Activated naive CD8-positive, alpha-beta T cell treated with anti-CD3 and anti-CD28 coated beads, Interleukin-2, amount 10 ng/mL, durations not matched to agents 7 days and 5 days (primary cell): ENCODE measurements at regions not wholly inside any gene's neighbourhood (a gene's known extent, or its start where the extent isn't known, plus 50 kb on each side); places are given as distances from the start of the nearest gene placed in this dataset.

Experiments
- ATAC-seq: fragments of 150-1000 bp; cut with Tn5 transposase; one replicate; pipeline ENCODE4 v1.10.0; 2021; ENCODE audit warnings: low read depth, moderate library complexity
- POLR2A ChIA-PET: fragments of 350-600 bp; sonication (Branson Sonifier 250); formaldehyde crosslinking; loops from one replicate; lab custom pipeline; 2021; ENCODE audit warnings: antibody characterized with exemption; lab: Charles Lee
- DNase-seq: peaks from one replicate; pipeline ENCODE4 v3.0.0; 2021
- H3K27ac Mint-ChIP-seq: one replicate; pipeline ENCODE4 v1.8.0; 2022; ENCODE audit warnings: mild to moderate bottlenecking, mixed read lengths
- H3K27me3 Mint-ChIP-seq: one replicate; pipeline ENCODE4 v1.8.0; 2022; ENCODE audit warnings: mild to moderate bottlenecking, moderate library complexity, mixed read lengths
- H3K36me3 Mint-ChIP-seq: one replicate; pipeline ENCODE4 v1.8.0; 2021; ENCODE audit warnings: mild to moderate bottlenecking, mixed read lengths
- H3K4me1 Mint-ChIP-seq: one replicate; pipeline ENCODE4 v1.8.0; 2021; ENCODE audit warnings: mixed read lengths
- H3K4me3 Mint-ChIP-seq: one replicate; pipeline ENCODE4 v1.8.0; 2022; ENCODE audit warnings: mild to moderate bottlenecking, moderate library complexity, mixed read lengths
- H3K9me3 Mint-ChIP-seq: one replicate; pipeline ENCODE4 v1.8.0; 2021; ENCODE audit warnings: mixed read lengths

- ATAC-seq (no peak), DNase-seq (no peak)
- POLR2A ChIA-PET = no interaction called here
- peaks cover 2% of the 10 kb centered on the region for H3K36me3 Mint-ChIP-seq
- H3K9me3 Mint-ChIP-seq = no peaks in the 10 kb centered on the region
- H3K4me1 Mint-ChIP-seq = peaks cover 10% of the 10 kb centered on the region
- peaks cover 48% of the 10 kb centered on the region for H3K27me3 Mint-ChIP-seq
- no peak overlapping the region for H3K27ac Mint-ChIP-seq
- no peak overlapping the region for H3K4me3 Mint-ChIP-seq
Measured at GRCh38 chr18:46329736-46330246, 225.6 kb downstream of the HAUS1 start.

GRCh38 chr18:46331316-46331715, 227.1 kb downstream of the HAUS1 start:
- DNase-seq (no peak), ATAC-seq (no peak)
- H3K4me1 Mint-ChIP-seq = peaks cover 23% of the 10 kb centered on the region
- H3K36me3 Mint-ChIP-seq = peaks cover 3% of the 10 kb centered on the region
- no peak overlapping the region for H3K4me3 Mint-ChIP-seq
- H3K27me3 Mint-ChIP-seq = peaks cover 61% of the 10 kb centered on the region
- H3K27ac Mint-ChIP-seq = no peak overlapping the region
- POLR2A ChIA-PET = no interaction called here
- no peaks in the 10 kb centered on the region for H3K9me3 Mint-ChIP-seq

- DNase-seq (no peak), ATAC-seq (no peak)
- peaks cover 31% of the 10 kb centered on the region for H3K4me1 Mint-ChIP-seq
- POLR2A ChIA-PET = no interaction called here
- H3K9me3 Mint-ChIP-seq = no peaks in the 10 kb centered on the region
- no peak overlapping the region for H3K27ac Mint-ChIP-seq
- no peak overlapping the region for H3K4me3 Mint-ChIP-seq
- peaks cover 3% of the 10 kb centered on the region for H3K36me3 Mint-ChIP-seq
- H3K27me3 Mint-ChIP-seq = peaks cover 71% of the 10 kb centered on the region
Measured at GRCh38 chr18:46332286-46332801, 228.2 kb downstream of the HAUS1 start.

GRCh38 chr18:46332921-46333341, 228.7 kb downstream of the HAUS1 start:
- peak overlapping the region; percentile 76 for H3K4me3 Mint-ChIP-seq
- no peaks in the 10 kb centered on the region for H3K9me3 Mint-ChIP-seq
- no peak for ATAC-seq
- H3K27me3 Mint-ChIP-seq = peaks cover 75% of the 10 kb centered on the region
- DNase-seq = no peak
- H3K36me3 Mint-ChIP-seq = peaks cover 3% of the 10 kb centered on the region
- no peak overlapping the region for H3K27ac Mint-ChIP-seq
- POLR2A ChIA-PET = no interaction called here
- peaks cover 34% of the 10 kb centered on the region for H3K4me1 Mint-ChIP-seq

DNA sequence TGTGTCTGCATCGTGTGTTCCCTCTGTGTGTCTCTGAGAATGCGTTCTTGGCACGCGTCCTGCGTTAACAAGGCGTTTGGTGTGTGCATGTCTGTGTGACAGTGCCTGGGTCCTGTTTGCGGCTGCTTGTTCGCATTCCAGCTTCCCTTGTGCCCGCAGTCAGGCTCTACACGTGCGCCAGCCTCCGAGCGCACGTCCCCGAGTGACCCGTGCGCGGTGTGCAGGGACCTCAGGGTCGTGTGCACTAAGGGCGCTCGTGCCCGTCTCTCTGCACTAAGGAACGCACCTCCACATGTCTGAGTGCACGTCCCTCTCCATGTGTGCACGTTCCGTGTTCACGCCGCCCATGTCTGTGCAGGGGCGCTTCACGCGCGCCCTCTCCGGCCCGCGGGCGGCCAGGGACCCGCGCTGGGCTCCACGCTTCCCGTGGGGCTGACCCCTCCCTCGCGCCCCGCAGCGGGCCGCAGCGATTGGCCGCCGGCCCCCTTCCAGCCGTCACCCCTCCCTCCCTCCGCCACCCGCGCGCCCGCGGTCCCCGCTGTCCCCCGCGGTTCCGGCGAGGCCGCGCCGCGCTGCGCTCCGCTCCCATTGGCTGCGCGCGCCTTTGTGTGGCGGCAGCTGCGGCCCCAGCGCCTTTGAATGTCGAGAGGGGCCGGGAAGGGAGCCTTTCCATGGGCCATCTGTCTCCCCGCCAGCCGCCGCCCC, 229.4 kb downstream of the HAUS1 start:
- peak; percentile 64 for DNase-seq
- Mint-ChIP-seq H3K9me3 (no peaks in the 10 kb centered on the region), H3K27ac (no peak overlapping the region), H3K4me1 (peaks cover 41% of the 10 kb centered on the region), H3K4me3 (peak overlapping the region; percentile 76), H3K36me3 (peaks cover 3% of the 10 kb centered on the region), H3K27me3 (peaks cover 75% of the 10 kb centered on the region)
- POLR2A ChIA-PET = interaction anchor here (1.1 kb wide), 1 partner anchor 9 kb away, joined by 3 read pairs; no protein-coding TSS in a partner anchor
- ATAC-seq = peak; percentile 61

- Mint-ChIP-seq H3K27ac (peak overlapping the region; percentile 83), H3K27me3 (peaks cover 65% of the 10 kb centered on the region), H3K9me3 (no peaks in the 10 kb centered on the region), H3K4me3 (peak overlapping the region; percentile 94), H3K36me3 (peaks cover 4% of the 10 kb centered on the region), H3K4me1 (peaks cover 49% of the 10 kb centered on the region)
- POLR2A ChIA-PET = interaction anchor here (0.7 to 0.8 kb wide), 3 partner anchors 9 to 72 kb away, joined by 3 to 5 read pairs (median 4); no protein-coding TSS in a partner anchor
- ATAC-seq = no peak
- peak; percentile 50 for DNase-seq
Measured at GRCh38 chr18:46334868-46335281, 230.7 kb downstream of the HAUS1 start.

GRCh38 chr18:46335534-46336101, 231.4 kb downstream of the HAUS1 start:
- H3K4me3 Mint-ChIP-seq = peak overlapping the region; percentile 94
- ATAC-seq (no peak), DNase-seq (peak; percentile 24)
- H3K27me3 Mint-ChIP-seq = peaks cover 60% of the 10 kb centered on the region
- POLR2A ChIA-PET = interaction anchor here (0.8 to 1.4 kb wide), 2 partner anchors 8 to 9 kb away, joined by 3 read pairs; no protein-coding TSS in a partner anchor
- peaks cover 4% of the 10 kb centered on the region for H3K36me3 Mint-ChIP-seq
- H3K4me1 Mint-ChIP-seq = peaks cover 49% of the 10 kb centered on the region
- H3K9me3 Mint-ChIP-seq = no peaks in the 10 kb centered on the region
- H3K27ac Mint-ChIP-seq = no peak overlapping the region

DNA sequence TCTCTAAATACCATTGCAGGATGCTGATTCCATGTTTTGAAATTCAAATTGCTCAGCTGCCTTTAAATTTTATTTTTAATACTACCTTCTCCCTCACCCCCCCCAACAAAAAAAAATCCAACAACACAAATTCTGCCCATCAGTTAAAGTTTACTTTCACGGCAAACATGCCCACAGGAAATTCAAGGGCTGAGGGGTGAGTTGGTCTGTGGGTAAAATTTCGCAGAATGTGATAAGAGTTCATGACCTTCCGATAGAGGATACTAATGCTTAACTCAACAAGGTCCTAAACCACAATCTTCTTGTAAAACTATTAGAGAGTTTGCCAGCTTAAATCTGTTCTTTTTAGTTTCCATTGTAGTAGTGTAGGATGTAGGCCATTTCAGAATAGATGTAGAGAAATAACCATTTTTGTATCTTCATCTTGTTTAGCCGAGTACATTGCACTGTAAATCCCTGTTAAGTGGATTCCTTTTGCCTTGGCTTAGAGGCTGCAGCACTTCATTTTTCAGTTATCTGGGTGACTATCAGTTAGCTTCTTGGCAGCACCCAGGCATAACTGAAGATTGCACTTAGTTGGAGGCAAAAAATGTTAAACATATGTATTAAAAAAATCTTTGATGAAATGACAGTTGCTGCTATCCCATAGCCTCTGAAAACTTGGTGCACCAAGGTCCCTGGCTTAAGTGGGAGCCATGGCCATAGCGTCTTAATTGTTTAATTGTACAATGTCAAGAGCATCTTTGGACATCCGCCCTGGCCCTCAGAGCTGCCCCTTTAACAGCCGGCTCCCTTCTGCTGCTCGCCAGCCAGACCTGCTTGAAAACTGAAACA, 232.3 kb downstream of the HAUS1 start:
- ATAC-seq (no peak), DNase-seq (no peak)
- Mint-ChIP-seq H3K27me3 (peaks cover 55% of the 10 kb centered on the region), H3K4me1 (peaks cover 50% of the 10 kb centered on the region), H3K36me3 (peaks cover 4% of the 10 kb centered on the region), H3K4me3 (peak overlapping the region; percentile 94), H3K9me3 (no peaks in the 10 kb centered on the region), H3K27ac (no peak overlapping the region)
- POLR2A ChIA-PET = interaction anchor here (1.4 kb wide), 1 partner anchor 8 kb away, joined by 3 read pairs; no protein-coding TSS in a partner anchor

GRCh38 chr18:46337271-46337670, 233.1 kb downstream of the HAUS1 start:
- H3K36me3 Mint-ChIP-seq = peaks cover 4% of the 10 kb centered on the region
- H3K27me3 Mint-ChIP-seq = peaks cover 51% of the 10 kb centered on the region

GRCh38 chr18:46338205-46338604, 234.0 kb downstream of the HAUS1 start:
- Mint-ChIP-seq H3K36me3 (peaks cover 4% of the 10 kb centered on the region), H3K9me3 (no peaks in the 10 kb centered on the region), H3K27me3 (peaks cover 41% of the 10 kb centered on the region), H3K27ac (no peak overlapping the region), H3K4me3 (peak overlapping the region; percentile 25), H3K4me1 (peaks cover 50% of the 10 kb centered on the region)
- POLR2A ChIA-PET = interaction anchor here (0.7 to 0.9 kb wide), 2 partner anchors 13 to 88 kb away, joined by 3 to 4 read pairs; no protein-coding TSS in a partner anchor
- DNase-seq (no peak), ATAC-seq (no peak)

More at GRCh38 chr18:46337271-46337670, 233.1 kb downstream of the HAUS1 start:
- Mint-ChIP-seq H3K9me3 (no peaks in the 10 kb centered on the region), H3K27ac (peak overlapping the region; percentile 35), H3K4me3 (no peak overlapping the region), H3K4me1 (peaks cover 50% of the 10 kb centered on the region)
- DNase-seq (no peak), ATAC-seq (no peak)
- POLR2A ChIA-PET = no interaction called here

DNA sequence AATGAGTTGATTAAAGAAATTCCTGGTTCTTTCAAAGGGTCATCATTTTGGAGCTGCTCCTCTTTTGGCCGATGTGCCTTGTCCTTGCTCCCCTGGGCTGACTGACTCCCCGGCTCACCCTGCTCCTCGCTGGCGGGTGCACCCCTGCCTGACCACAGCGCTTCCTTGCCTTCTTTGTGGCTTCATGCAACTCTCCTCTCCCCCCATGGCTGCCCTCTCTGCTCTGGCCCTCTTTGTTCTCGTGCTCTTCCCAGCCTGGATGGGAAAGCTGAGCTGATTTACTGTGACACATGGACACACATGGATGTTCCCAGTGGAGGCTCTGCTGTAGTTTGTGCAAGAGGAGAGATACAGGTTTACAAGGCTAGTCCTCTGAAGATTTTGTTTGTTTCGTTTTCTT, 234.6 kb downstream of the HAUS1 start:
- Mint-ChIP-seq H3K27ac (peak overlapping the region; percentile 78), H3K9me3 (no peaks in the 10 kb centered on the region)

DNA sequence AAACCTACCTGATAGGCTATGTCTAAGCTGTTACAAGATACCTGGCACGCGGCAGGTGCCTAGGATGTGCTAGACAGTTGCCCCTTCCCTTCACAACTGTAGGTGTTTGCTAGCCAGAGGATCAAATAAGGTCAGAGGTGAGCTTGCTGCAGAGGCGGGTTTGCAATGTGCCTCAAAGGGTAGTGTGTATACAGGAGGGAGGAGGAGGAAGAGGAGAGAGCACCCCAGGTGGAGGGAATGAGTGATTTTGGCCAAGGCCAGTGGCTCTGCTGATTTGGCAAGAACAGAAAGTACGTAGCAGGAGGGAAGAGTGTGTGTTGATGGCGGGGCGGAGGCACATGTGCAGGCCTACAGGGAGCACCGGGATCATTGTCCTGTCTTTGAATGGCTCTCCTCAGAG, 236.5 kb downstream of the HAUS1 start:
- ATAC-seq = no peak
- peaks cover 51% of the 10 kb centered on the region for H3K4me1 Mint-ChIP-seq
- DNase-seq = no peak
- H3K27me3 Mint-ChIP-seq = peaks cover 24% of the 10 kb centered on the region
- H3K9me3 Mint-ChIP-seq = no peaks in the 10 kb centered on the region
- H3K4me3 Mint-ChIP-seq = no peak overlapping the region
- peak overlapping the region; percentile 35 for H3K27ac Mint-ChIP-seq
- peaks cover 1% of the 10 kb centered on the region for H3K36me3 Mint-ChIP-seq
- POLR2A ChIA-PET = no interaction called here

More for the DNA sequence above, 234.6 kb downstream of the HAUS1 start:
- Mint-ChIP-seq H3K27me3 (peaks cover 38% of the 10 kb centered on the region), H3K4me1 (peaks cover 52% of the 10 kb centered on the region), H3K4me3 (peak overlapping the region; percentile 84), H3K36me3 (peaks cover 4% of the 10 kb centered on the region)
- ATAC-seq = peak; percentile 46
- POLR2A ChIA-PET = interaction anchor here (0.7 to 0.9 kb wide), 2 partner anchors 12 to 88 kb away, joined by 3 to 4 read pairs; no protein-coding TSS in a partner anchor
- DNase-seq = peak; percentile 48
